ENCODE measurements at regions not wholly inside any gene's neighbourhood (a gene's known extent, or its start where the extent isn't known, plus 50 kb on each side); places are given as distances from the start of the nearest gene placed in this dataset.

GRCh38 chr13:54627646-54628372, 1599.2 kb downstream of the OLFM4 start:
- Histone ChIP-seq H3K27me3 (ENCODE audit: control insufficient read depth, low read length) (no peaks in the 10 kb centered on the region), H3F3A (ENCODE audit: control insufficient read depth, insufficient read depth) (no peaks in the 10 kb centered on the region), H3K9me3 (ENCODE audit: control insufficient read depth, insufficient read depth, low read length) (no peaks in the 10 kb centered on the region), H3K9me2 (replicated peaks; ENCODE audit: control insufficient read depth, low read length) (no peaks in the 10 kb centered on the region), H3K27ac (ENCODE audit: low read depth, low read length) (no peak overlapping the region), H3K4me3 (ENCODE audit: low read length) (no peak overlapping the region), H3K79me2 (ENCODE audit: control insufficient read depth, low read length) (no peaks in the 10 kb centered on the region), H3K4me1 (ENCODE audit: control insufficient read depth, low read length) (no peaks in the 10 kb centered on the region), H3K36me3 (ENCODE audit: control insufficient read depth, low read length) (no peaks in the 10 kb centered on the region), H4K20me1 (ENCODE audit: control insufficient read depth, insufficient read depth, low read depth, low read length) (no peaks in the 10 kb centered on the region), H3K4me2 (ENCODE audit: low read length) (no peak overlapping the region)
- no peak for TF ChIP-seq EZH2phosphoT487 (IDR thresholded peaks at IDR 0.05; ENCODE audit: borderline replicate concordance, low read length)
- TF ChIP-seq CTCF (IDR thresholded peaks at IDR 0.05; ENCODE audit: low read depth, low read length, poor library complexity, severe bottlenecking) = no peak

GRCh38 chr13:54628383-54628782, 1599.8 kb downstream of the OLFM4 start:
- Histone ChIP-seq H4K20me1 (ENCODE audit: control insufficient read depth, insufficient read depth, low read depth, low read length) (no peaks in the 10 kb centered on the region), H3K4me3 (ENCODE audit: low read length) (no peak overlapping the region), H3K4me1 (ENCODE audit: control insufficient read depth, low read length) (no peaks in the 10 kb centered on the region), H3K79me2 (ENCODE audit: control insufficient read depth, low read length) (no peaks in the 10 kb centered on the region), H3K36me3 (ENCODE audit: control insufficient read depth, low read length) (no peaks in the 10 kb centered on the region), H3K27me3 (ENCODE audit: control insufficient read depth, low read length) (no peaks in the 10 kb centered on the region), H3K4me2 (ENCODE audit: low read length) (no peak overlapping the region), H3K9me3 (ENCODE audit: control insufficient read depth, insufficient read depth, low read length) (no peaks in the 10 kb centered on the region), H3K27ac (ENCODE audit: low read depth, low read length) (no peak overlapping the region), H3K9me2 (replicated peaks; ENCODE audit: control insufficient read depth, low read length) (no peaks in the 10 kb centered on the region), H3F3A (ENCODE audit: control insufficient read depth, insufficient read depth) (no peaks in the 10 kb centered on the region)
- no peak for TF ChIP-seq EZH2phosphoT487 (IDR thresholded peaks at IDR 0.05; ENCODE audit: borderline replicate concordance, low read length)
- no peak for TF ChIP-seq CTCF (IDR thresholded peaks at IDR 0.05; ENCODE audit: low read depth, low read length, poor library complexity, severe bottlenecking)

- H3K4me1 ChIP-seq (ENCODE audit: control insufficient read depth, low read length) = no peaks in the 10 kb centered on the region
- H3K4me2 ChIP-seq (ENCODE audit: low read length) = no peak overlapping the region
- H3K9me2 ChIP-seq (replicated peaks; ENCODE audit: control insufficient read depth, low read length) = no peaks in the 10 kb centered on the region
- no peaks in the 10 kb centered on the region for H3K36me3 ChIP-seq (ENCODE audit: control insufficient read depth, low read length)
- H3K9me3 ChIP-seq (ENCODE audit: control insufficient read depth, insufficient read depth, low read length) = no peaks in the 10 kb centered on the region
- no peaks in the 10 kb centered on the region for H3K27me3 ChIP-seq (ENCODE audit: control insufficient read depth, low read length)
- H3K27ac ChIP-seq (ENCODE audit: low read depth, low read length) = no peak overlapping the region
- no peak overlapping the region for H3K4me3 ChIP-seq (ENCODE audit: low read length)
- no peak for TF ChIP-seq EZH2phosphoT487 (IDR thresholded peaks at IDR 0.05; ENCODE audit: borderline replicate concordance, low read length)
- no peak for TF ChIP-seq CTCF (IDR thresholded peaks at IDR 0.05; ENCODE audit: low read depth, low read length, poor library complexity, severe bottlenecking)
- no peaks in the 10 kb centered on the region for H4K20me1 ChIP-seq (ENCODE audit: control insufficient read depth, insufficient read depth, low read depth, low read length)
- no peaks in the 10 kb centered on the region for H3K79me2 ChIP-seq (ENCODE audit: control insufficient read depth, low read length)
- no peaks in the 10 kb centered on the region for H3F3A ChIP-seq (ENCODE audit: control insufficient read depth, insufficient read depth)
Measured at GRCh38 chr13:54633456-54633855, 1604.8 kb downstream of the OLFM4 start.
